GM21786 (cell line): ENCODE measurements at regions not wholly inside any gene's neighbourhood (a gene's known extent, or its start where the extent isn't known, plus 50 kb on each side); places are given as distances from the start of the nearest gene placed in this dataset.

ENCODE experiments used
- ATAC-seq: cut with Tn5 transposase; IDR thresholded peaks from one replicate; pipeline ENCODE4 v1.9.1; 2021; ENCODE audit not compliant: unreplicated experiment

- no peak for ATAC-seq
Observed at GRCh38 chr12:30251546-30251945, 444.1 kb downstream of the IPO8 start.

DNA sequence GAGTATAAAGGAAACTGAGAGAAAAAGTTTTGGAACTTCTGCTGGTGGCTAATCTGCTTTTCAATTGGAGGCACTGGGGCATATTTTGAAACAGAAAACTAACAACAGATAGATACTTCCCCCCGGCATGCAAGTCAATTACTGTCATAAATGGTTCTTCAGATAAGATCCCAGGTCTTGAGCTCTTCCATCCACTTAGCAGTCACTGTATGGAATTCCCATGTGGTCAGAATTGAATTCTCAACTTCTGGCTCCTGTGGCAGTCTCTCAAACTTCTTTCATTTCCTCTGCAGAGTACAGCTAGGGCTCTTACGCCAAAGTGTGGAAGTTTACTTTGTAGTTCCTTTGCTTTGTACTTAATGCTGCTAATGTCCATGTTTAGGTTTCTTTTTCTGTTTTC, 452.2 kb downstream of the IPO8 start:
- no peak for ATAC-seq

- no peak for ATAC-seq
Observed at GRCh38 chr12:30219047-30219446, 435.3 kb upstream of the TMTC1 start.

DNA sequence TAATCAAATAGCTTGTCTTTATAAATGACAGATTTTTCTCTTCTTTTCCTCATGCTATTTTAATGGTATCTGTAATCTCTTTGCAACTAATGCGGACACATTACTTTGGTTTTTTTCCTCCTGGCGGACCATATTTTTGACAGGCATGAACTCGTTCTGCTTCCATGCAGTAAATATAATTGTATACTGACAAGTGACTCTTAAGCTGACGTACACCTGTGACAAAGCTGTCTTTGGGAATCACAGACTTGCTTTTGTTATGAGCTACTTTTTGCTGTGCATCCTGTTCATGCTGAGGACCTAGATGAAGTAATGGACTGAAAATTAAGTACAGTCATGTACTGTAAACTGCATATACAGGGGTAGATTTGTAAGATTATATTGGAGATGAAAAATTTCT, 434.3 kb upstream of the TMTC1 start:
- ATAC-seq, result no peak

DNA sequence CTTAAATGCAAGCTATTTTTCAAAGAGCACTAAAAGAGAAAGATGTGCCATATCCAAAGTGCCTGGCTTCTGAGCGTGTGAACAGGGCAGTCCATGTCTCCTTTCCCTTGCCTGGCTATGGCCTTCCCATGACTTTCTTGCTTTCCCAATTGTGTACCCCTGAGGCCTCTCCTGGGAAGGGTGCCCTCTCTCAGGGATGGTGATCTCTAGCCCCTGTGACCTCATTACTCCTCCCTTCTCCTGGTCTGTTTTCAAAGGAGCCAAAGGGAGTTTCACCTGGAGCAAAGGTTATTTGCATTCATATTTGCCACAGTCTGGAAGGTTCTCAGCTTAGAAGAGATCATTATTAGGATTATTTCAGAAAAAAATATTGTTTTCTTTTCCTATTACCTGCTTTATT, 429.4 kb upstream of the TMTC1 start:
- ATAC-seq, result no peak

DNA sequence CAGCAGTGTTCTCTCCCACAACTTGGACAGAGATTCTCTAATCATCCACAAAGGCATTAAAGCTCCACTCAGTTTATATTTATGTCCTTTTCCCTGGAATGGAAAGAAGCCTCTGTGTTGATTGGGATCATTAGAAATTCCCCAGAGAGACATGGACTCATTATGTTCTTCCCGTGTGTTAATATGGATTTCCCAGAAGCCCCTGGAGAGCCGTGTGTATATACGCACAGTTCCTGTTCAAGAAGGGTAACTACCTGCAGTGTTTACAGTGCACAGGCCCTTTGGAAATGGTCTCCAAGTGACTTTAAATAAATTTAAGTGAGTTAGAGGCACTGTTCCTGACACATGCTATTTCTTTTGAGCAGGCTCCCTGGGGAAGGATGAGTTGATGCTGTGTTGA, 428.0 kb upstream of the TMTC1 start:
- no peak for ATAC-seq

DNA sequence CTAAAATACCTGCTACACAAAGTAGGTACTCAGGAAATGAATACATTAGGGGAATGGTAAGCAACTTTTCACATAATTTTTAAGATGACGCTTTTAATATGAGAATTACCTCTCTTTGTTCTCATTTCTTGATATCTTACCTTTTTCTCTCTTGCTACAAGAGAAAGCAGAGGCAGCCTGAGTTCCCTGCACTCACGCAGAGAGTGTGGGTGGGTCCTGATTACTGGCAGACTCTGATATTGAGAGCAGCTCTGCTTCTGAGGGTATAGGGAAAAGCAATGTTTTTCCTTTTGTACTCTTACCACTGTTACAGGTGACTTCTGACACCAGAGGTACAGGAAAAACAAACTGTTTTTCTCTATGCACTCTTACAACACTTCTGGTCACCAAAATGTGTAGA, 420.2 kb upstream of the TMTC1 start:
- no peak for ATAC-seq

- ATAC-seq, result no peak
Observed at GRCh38 chr12:30202521-30203254, 418.9 kb upstream of the TMTC1 start.

GRCh38 chr12:30201301-30202160, 417.8 kb upstream of the TMTC1 start:
- ATAC-seq, result no peak

- ATAC-seq, result no peak
Observed at GRCh38 chr12:30200864-30201263, 417.1 kb upstream of the TMTC1 start.

GRCh38 chr12:30197392-30198057, 413.8 kb upstream of the TMTC1 start:
- ATAC-seq, result peak; percentile 57

DNA sequence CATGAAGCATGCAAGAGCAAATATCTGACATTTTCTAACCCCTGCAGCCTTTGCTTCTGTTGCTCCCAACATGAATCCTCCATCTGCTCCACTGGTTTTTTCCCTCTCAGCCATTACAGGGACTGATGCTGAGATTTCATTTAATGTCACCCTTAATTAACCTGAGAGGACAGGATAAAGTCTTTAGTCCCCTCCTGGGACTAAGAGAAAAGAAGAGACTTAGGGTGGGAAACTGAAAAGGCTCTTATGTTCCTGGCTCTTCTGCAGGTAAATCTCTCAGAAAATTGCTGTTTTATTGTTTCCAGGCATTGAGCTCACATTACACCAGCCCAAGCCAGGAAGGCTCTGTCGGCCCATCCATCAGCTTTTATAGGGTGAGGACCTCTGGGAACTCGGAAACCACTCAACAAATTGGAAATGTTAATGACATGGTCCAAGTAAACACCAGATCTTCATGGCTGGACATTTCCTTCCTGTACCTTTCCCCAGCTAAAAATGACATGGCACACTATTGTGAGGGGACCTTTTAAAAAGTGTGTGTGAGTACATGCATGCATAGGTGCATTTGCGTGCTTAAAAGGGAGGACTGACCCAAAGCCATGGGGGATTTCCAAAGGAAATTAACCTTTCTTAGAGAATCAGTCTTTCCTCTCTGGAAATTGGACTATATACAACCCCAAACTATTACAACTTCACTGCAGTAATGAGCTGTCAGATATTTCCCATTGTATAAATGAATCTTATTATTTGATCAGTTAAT, 408.1 kb upstream of the TMTC1 start:
- no peak for ATAC-seq

DNA sequence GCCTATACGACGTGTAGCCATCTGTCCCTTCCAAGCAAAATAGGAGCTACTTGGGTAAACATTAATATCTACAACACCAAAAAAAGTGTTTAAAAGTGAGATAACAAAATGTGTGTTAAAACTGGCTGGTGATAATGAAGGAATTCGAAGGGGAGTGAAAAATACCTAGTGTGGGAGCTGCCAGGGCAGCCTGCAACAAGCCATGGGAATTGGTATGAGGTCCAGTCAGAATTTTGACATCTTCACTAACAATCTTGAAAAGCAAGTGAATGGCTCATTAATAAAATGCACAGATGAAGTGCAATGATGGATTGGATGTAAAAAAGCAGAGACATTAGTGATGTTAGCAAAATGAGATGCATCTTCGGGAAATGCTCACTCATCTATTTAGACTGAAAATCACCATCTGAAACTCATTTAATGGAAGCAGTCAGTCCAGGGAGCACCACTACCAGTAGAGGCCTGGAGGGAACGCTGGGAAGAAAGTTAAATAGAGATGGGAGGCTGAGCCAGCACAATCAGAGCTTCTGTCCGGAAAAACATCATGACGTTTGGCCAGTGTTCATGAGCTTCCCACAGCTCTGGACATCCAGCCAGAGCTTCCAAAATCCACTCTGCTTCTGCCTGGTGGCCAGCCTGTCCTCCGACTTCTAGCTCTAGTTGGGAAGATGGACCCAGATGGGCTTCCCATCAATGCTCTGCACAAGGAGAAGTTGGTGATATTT, 405.0 kb upstream of the TMTC1 start:
- ATAC-seq, result no peak

GRCh38 chr12:30187426-30187825, 403.7 kb upstream of the TMTC1 start:
- no peak for ATAC-seq

- ATAC-seq, result no peak
Observed at GRCh38 chr12:30181334-30181733, 397.6 kb upstream of the TMTC1 start.

GRCh38 chr12:30180602-30181001, 396.9 kb upstream of the TMTC1 start:
- ATAC-seq, result no peak

DNA sequence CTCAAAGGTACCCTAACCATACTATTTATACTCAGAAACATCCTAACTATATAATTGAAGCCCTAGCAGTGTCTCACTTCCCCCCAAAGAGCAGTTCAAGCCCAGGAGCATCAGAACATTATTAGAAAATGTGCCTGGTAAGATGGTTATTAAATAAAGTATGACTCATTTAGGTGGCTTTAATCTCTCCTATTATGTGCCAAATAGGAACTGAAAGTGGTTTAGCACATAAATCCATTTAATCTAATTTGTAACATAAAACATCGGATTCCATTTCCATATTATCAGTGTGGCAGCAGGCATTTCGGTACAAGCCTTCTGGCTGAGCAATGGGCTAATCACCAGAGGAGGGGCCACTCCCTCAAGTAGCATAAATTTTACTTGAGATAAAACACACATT, 395.2 kb upstream of the TMTC1 start:
- no peak for ATAC-seq

- no peak for ATAC-seq
Observed at GRCh38 chr12:30169839-30170591, 386.3 kb upstream of the TMTC1 start.

- no peak for ATAC-seq
Observed at GRCh38 chr12:30166006-30166795, 382.5 kb upstream of the TMTC1 start.
